GM18499 (cell line): ENCODE measurements at regions not wholly inside any gene's neighbourhood (a gene's known extent, or its start where the extent isn't known, plus 50 kb on each side); places are given as distances from the start of the nearest gene placed in this dataset.
A peak's percentile ranks its signal among the peaks of the same experiment; 100 is the strongest.

Source experiments
- ATAC-seq: cut with Tn5 transposase; IDR thresholded peaks from one replicate; pipeline ENCODE4 v1.9.1; 2021; ENCODE audit warnings: moderate number of reproducible peaks; ENCODE audit not compliant: insufficient read depth, unreplicated experiment

GRCh38 chr2:144333143-144333555 is 186.8 kb downstream of the ZEB2 start:
- ATAC-seq: no peak

- ATAC-seq: peak; percentile 62
These were observed 187.4 kb downstream of the ZEB2 start for GRCh38 chr2:144332356-144333142.

GRCh38 chr2:144331674-144332355 is 188.1 kb downstream of the ZEB2 start:
- peak; percentile 49 for ATAC-seq

GRCh38 chr2:144330951-144331673 is 188.8 kb downstream of the ZEB2 start:
- no peak for ATAC-seq

GRCh38 chr2:144329472-144329871 is 190.4 kb downstream of the ZEB2 start:
- ATAC-seq: no peak

GRCh38 chr2:144328938-144329337 is 191.0 kb downstream of the ZEB2 start:
- no peak for ATAC-seq

GRCh38 chr2:144326825-144327224 is 193.1 kb downstream of the ZEB2 start:
- no peak for ATAC-seq

GRCh38 chr2:144325086-144325485 is 194.8 kb downstream of the ZEB2 start:
- ATAC-seq: peak; percentile 35

- peak; percentile 15 for ATAC-seq
These were observed 195.4 kb downstream of the ZEB2 start for GRCh38 chr2:144324446-144325045.

GRCh38 chr2:144323946-144324345 is 196.0 kb downstream of the ZEB2 start:
- peak; percentile 45 for ATAC-seq

- ATAC-seq: no peak
These were observed 197.5 kb downstream of the ZEB2 start for GRCh38 chr2:144322379-144322778.

GRCh38 chr2:144320491-144320890 is 199.4 kb downstream of the ZEB2 start:
- ATAC-seq: no peak

- ATAC-seq: no peak
These were observed 202.7 kb downstream of the ZEB2 start for GRCh38 chr2:144317071-144317738.

- ATAC-seq: no peak
These were observed 208.9 kb downstream of the ZEB2 start for GRCh38 chr2:144310889-144311608.

- no peak for ATAC-seq
These were observed 209.4 kb downstream of the ZEB2 start for GRCh38 chr2:144310484-144310883.

- no peak for ATAC-seq
These were observed 212.2 kb downstream of the ZEB2 start for GRCh38 chr2:144307711-144308110.

GRCh38 chr2:144304202-144304601 is 215.7 kb downstream of the ZEB2 start:
- ATAC-seq: no peak

- no peak for ATAC-seq
These were observed 219.3 kb downstream of the ZEB2 start for GRCh38 chr2:144300632-144301031.

GRCh38 chr2:144290276-144290675 is 229.6 kb downstream of the ZEB2 start:
- no peak for ATAC-seq

- ATAC-seq: no peak
These were observed 231.5 kb downstream of the ZEB2 start for GRCh38 chr2:144288438-144288837.
